GM21786 (cell line): ENCODE measurements at regions not wholly inside any gene's neighbourhood (a gene's known extent, or its start where the extent isn't known, plus 50 kb on each side); places are given as distances from the start of the nearest gene placed in this dataset.
"Not testable (repeated sequence)": the region's sequence is repeated elsewhere in the genome, so short reads cannot be mapped to it uniquely, and the experiment has no call there.

Source experiments
- ATAC-seq: cut with Tn5 transposase; IDR thresholded peaks from one replicate; pipeline ENCODE4 v1.9.1; 2021; ENCODE audit not compliant: unreplicated experiment

DNA sequence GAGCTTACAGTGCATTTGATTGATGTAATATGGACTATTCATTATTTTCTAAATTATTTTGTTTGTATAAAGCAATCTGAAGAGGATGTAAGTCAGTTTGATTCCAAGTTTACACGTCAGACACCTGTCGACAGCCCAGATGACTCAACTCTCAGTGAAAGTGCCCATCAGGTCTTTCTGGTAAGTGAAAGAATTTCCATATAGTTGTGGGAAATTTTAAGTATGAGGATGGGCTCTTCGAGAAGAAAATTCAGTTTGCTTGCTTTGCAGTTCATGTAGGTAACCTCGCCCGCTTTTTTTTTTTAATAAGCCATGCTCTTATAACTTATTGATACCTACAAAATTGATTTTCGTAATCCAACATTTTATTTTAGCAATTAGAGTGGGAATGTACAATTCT is 151.6 kb downstream of the CDRT15L2 start:
- ATAC-seq, result not testable (repeated sequence)

GRCh38 chr17:20733923-20734322 is 154.4 kb downstream of the CDRT15L2 start:
- no peak for ATAC-seq

- no peak for ATAC-seq
These were observed 156.3 kb downstream of the CDRT15L2 start for GRCh38 chr17:20735796-20736195.

GRCh38 chr17:20737636-20738035 is 158.1 kb downstream of the CDRT15L2 start:
- not testable (repeated sequence) for ATAC-seq

DNA sequence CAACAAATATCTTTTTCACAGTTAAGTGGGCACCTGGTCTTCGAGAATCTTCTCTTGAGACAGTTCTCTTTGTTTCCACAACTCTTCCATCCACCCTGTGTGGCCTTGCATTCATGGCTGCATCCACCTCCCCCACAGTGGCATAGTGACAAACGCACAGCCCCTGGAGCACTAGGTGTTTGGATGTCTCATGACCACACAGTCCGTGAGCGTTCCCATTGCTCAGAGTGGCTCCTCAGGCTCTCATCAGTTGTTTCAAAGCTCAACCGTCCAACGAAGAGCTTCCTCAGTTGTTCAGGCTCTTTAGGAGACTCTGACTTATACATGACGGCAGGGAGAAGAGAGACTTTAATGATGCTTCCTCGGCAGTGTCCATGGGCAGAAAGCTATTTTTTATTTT is 191.6 kb downstream of the CDRT15L2 start:
- ATAC-seq, result no peak

- no peak for ATAC-seq
These were observed 195.1 kb downstream of the CDRT15L2 start for GRCh38 chr17:20774472-20775135.

DNA sequence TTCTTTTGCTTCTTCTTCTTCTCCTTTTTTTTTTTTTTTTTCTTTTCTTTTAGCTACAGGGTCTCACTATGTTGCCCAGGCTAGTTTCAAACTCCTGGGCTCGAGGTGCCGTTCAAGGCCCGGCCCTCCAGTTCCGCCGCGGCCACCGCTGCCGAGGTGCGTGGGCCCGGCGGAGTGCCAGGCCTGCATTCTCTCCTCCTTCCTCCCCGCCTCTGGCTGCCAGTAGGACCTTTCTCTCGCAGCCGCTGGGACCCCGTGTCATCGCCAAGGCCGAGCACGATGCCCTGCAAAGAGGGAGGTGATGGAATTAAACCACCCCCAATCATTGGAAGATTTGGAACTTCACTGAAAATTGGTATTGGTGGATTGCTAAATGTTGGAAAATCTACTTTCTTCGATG is 195.8 kb downstream of the CDRT15L2 start:
- ATAC-seq, result no peak

DNA sequence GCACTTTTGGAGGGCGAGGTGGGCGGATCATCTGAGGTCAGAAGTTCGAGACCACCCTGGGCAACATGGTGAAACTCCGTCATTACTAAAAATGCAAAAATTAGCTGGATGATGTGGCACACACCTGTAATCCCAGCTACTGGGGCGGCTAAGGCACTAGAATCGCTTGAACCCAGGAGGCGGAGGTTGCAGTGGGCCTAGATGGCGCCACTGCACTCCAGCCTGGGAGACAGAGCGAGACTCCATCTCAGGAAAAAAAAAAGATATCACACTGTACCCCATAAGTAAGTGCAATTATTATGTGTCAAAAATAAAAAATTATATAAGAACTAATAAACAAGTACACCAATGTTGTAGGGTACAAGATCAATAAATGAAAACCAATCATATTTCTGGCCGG is 200.0 kb downstream of the CDRT15L2 start:
- no peak for ATAC-seq

DNA sequence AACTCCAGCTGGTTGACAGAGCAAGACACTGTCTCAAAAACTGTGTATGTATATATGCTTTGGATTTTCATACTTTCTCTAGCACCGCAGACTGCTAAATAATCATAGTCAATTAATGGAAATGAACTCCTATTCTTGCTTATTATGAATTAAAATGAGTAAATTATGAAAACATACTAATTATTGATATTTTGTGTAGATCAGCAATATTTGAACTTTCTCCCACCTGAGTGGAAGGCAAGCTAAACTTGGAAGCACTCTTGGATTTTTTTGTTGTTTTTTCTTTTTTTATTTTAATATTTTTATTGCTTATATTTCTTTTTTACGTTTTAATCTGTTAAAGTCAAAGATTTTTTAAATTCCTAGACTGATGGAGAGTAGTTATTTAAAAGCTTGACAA is 201.7 kb downstream of the CDRT15L2 start:
- no peak for ATAC-seq

DNA sequence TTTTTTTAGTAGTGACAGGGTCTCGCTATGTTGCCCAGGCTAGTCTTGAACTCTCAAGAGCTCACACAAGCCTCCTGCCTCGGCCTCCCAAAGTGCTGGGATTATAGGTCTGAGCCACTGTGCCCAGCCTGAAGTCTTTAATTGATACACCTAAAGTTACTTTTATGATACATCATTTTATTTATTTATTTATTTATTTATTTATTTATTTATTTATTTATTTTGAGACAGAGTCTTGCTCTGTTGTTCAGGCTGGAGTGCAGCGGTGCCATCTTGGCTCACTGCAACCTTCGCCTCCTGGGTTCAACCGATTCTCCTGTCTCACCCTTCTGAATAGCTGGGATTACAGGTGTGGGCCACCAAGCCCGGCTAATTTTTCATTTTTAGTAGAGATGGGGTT is 202.3 kb downstream of the CDRT15L2 start:
- ATAC-seq, result not testable (repeated sequence)

GRCh38 chr17:20783091-20783490 is 203.6 kb downstream of the CDRT15L2 start:
- ATAC-seq, result no peak

DNA sequence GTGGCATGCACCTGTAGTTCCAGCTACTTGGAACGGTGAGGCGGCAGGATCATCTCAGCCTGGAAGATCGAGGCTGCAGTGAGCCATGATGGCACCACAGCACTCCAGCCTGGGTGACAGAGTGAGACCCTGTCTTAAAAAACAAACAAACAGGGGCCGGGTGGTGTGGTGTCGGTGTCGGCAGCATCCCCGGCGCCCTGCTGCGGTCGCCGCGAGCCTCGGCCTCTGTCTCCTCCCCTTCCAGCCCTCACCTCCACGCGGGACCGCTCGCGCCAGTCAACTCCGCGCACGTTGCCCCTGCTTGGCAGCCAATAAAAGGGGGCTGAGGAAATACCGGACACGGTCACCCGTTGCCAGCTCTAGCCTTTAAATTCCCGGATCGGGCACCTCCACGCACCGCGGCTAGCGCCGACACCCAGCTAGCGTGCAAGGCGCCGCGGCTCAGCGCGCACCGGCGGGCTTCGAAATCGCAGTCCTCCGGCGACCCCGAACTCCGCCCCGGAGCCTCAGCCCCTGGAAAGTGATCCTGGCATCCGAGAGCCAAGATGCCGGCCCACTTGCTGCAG is 204.7 kb downstream of the CDRT15L2 start:
- no peak for ATAC-seq

- no peak for ATAC-seq
These were observed 207.8 kb downstream of the CDRT15L2 start for GRCh38 chr17:20787281-20787680.

- ATAC-seq, result no peak
These were observed 212.1 kb downstream of the CDRT15L2 start for GRCh38 chr17:20791626-20792025.

DNA sequence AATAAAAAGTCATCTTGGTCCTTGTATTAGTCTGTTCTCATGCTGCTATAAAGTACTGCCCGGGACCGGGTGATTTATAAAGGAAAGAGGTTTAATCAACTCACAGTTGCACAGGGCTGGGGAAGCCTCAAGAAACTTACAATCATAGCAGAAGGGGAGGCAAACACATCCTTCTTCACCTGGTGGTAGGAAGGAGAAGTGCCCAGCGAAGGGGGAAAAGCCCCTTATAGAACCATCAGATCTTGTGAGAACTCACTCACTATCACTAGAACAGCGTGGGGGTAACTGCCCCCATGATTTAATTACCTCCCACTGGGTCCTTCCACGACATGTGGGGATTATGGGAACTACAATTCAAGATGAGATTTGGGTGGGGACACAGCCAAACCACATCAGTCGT is 215.0 kb downstream of the CDRT15L2 start:
- not testable (repeated sequence) for ATAC-seq

DNA sequence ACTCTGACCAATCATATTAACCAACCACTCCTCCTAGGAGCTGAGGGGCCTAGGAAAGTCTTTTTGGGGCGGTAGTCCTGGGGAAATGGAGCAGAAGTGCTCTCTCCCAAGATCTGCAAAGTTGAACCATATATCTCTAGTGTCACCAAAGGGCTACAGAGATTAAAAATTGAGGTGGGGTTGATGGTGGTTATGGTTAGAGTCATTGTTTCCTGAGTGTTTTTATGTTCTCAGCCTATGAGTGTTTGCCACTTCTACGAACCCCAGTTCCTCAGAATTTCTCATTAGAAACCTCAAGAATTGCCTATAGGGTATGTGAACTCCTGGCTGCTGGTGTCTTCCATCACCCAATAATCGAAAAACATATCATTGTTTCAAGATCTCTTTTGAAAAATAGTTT is 217.8 kb downstream of the CDRT15L2 start:
- no peak for ATAC-seq

DNA sequence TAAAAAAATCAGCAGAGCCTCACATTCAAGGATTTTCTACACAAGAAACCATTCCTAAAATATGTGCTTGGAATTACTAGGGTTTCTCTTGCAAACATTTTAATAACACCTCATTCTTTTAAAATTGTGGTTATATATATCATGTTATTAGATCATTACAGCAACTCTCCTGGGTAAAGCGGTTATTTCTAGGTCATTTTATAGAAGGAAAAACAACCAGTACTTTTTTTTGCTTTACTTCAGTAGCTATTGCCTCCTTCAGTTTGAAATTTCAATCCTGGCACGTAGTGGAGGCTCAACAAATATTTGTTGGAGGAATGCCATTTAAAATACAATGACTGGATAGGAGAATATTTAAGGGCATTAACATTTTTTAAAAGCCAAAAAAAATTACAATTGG is 220.6 kb downstream of the CDRT15L2 start:
- ATAC-seq, result no peak

- ATAC-seq, result no peak
These were observed 226.2 kb downstream of the CDRT15L2 start for GRCh38 chr17:20805751-20806150.

- not testable (repeated sequence) for ATAC-seq
These were observed 228.0 kb downstream of the CDRT15L2 start for GRCh38 chr17:20807566-20807965.

DNA sequence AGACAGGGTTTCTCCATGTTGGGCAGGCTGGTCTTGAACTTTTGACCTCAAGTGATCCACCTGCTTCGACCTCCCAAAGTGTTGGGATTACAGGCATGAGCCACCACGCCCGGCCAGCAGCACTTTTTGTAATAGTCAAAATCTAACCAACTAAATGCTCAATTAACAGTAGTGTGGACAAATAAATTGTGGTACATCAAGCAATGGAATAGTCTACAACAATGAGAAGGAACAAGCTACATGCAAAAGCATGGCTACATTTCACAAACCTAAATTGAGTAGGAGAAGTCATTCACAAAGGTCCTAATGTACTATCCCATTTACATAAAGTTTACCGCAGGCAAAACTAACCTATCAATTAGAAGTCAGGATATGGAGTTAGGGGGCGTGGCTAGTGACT is 227.4 kb downstream of the USP22 start:
- not testable (repeated sequence) for ATAC-seq

GRCh38 chr17:20823905-20824304 is 218.9 kb downstream of the USP22 start:
- no peak for ATAC-seq

- no peak for ATAC-seq
These were observed 217.3 kb downstream of the USP22 start for GRCh38 chr17:20825539-20825938.

- ATAC-seq, result not testable (repeated sequence)
These were observed 202.4 kb downstream of the USP22 start for GRCh38 chr17:20840453-20840852.
